Spleen (tissue), 11 donors: ENCODE measurements at regions not wholly inside any gene's neighbourhood (a gene's known extent, or its start where the extent isn't known, plus 50 kb on each side); places are given as distances from the start of the nearest gene placed in this dataset.

ENCODE experiments used
- DNase-seq: peaks from one replicate; pipeline ENCODE4 v3.0.0-alpha.2; 2020
- H3K27ac ChIP-seq, 8 donors: fragments of 200-600 bp; sonication (generic) in 7 of 8; 1 replicate in 4 of 8; 2 replicates in 4 of 8; pipeline versions ENCODE4 v1.5.0 to v1.8.0; 2016 to 2021; ENCODE audit warnings: inconsistent platforms in 4 of 8, mild to moderate bottlenecking in 4 of 8, moderate library complexity in 1 of 8
- H3K27me3 ChIP-seq, 7 donors: fragments of 200-600 bp; sonication (generic) in 6 of 7; replicated peaks in 1 of 7; 1 replicate in 4 of 7; 2 replicates in 3 of 7; pipeline versions ENCODE4 v1.5.0 to v1.8.0; 2016 to 2021; ENCODE audit warnings: inconsistent platforms in 3 of 7, mild to moderate bottlenecking in 1 of 7
- H3K36me3 ChIP-seq, 6 donors: fragments of 200-600 bp; sonication (generic) in 5 of 6; 1 replicate in 4 of 6; 2 replicates in 2 of 6; pipeline versions ENCODE4 v1.5.0 to v1.8.0; 2016 to 2021; ENCODE audit warnings: inconsistent platforms in 2 of 6
- H3K4me1 ChIP-seq, 6 donors: fragments of 200-600 bp; sonication (generic) in 5 of 6; 1 replicate in 3 of 6; 2 replicates in 3 of 6; pipeline versions ENCODE4 v1.5.0 to v1.8.0; 2016 to 2021; ENCODE audit warnings: inconsistent platforms in 3 of 6
- H3K4me3 ChIP-seq, 8 donors: fragments of 200-600 bp; sonication (generic) in 7 of 8; 1 replicate in 4 of 8; 2 replicates in 4 of 8; pipeline versions ENCODE4 v1.5.0 to v1.8.0; 2016 to 2021; ENCODE audit warnings: inconsistent platforms in 4 of 8, mild to moderate bottlenecking in 4 of 8, moderate library complexity in 2 of 8
- H3K9me3 ChIP-seq, 8 donors: fragments of 200-600 bp; sonication (generic) in 7 of 8; 1 replicate in 4 of 8; 2 replicates in 4 of 8; pipeline versions ENCODE4 v1.5.0 to v1.8.0; 2016 to 2021; ENCODE audit warnings: inconsistent platforms in 4 of 8
- CTCF ChIP-seq, 11 experiments: fragments of 200-600 bp in 7 of 11; fragments of 450-650 bp in 4 of 11; sonication (generic) in 4 of 11; IDR thresholded peaks in 8 of 11; conservative IDR thresholded peaks in 3 of 11; 1 replicate in 7 of 11; 2 replicates in 4 of 11; pipeline versions ENCODE4 v1.4.0 to v1.8.0; 2016 to 2021; ENCODE audit warnings: antibody characterized with exemption in 11 of 11, inconsistent platforms in 4 of 11, mild to moderate bottlenecking in 1 of 11
- POLR2A ChIP-seq, 3 donors: fragments of 450-650 bp; IDR thresholded peaks; one replicate each; pipeline ENCODE4 v1.5.1; 2017; ENCODE audit warnings: antibody characterized with exemption in 3 of 3, mild to moderate bottlenecking in 1 of 3
- POLR2AphosphoS5 ChIP-seq, 3 donors: sonication (generic); formaldehyde crosslinking; IDR thresholded peaks; one replicate each; pipeline ENCODE4 v1.5.1; 2017; ENCODE audit warnings: antibody characterized with exemption in 3 of 3
- WGBS, 5 donors: extraction: QIAGEN DNeasy Blood & Tissue Kit in 3 of 5; methylation state at CpG; one replicate each; pipeline versions ENCODE4 v1.1.5 to v1.1.7; 2013 to 2018; 5-methylcytosine and 5-hydroxymethylcytosine counted together
- intact Hi-C: fragments of 100-400 bp; cut with DNase I; formaldehyde crosslinking; loops from one replicate; pipeline ENCODE4 v1.15.0; 2023; ENCODE audit warnings: low total_unique reads
- donor health status: healthy with polysubstance abuse.
- donor health status: DM: no; HTN: no; CAD: no; lungs with moderate emphysema.
- donor health status: DM: no; HTN: no; CAD: no.
- donor health status: Bipolar disorder and iron deficiency.
- donor health status: healthy.
- donor health status: DM: no; HTN: no; CAD: no.
- donor health status: DM: yes; HTN: yes; CAD: no.

DNA sequence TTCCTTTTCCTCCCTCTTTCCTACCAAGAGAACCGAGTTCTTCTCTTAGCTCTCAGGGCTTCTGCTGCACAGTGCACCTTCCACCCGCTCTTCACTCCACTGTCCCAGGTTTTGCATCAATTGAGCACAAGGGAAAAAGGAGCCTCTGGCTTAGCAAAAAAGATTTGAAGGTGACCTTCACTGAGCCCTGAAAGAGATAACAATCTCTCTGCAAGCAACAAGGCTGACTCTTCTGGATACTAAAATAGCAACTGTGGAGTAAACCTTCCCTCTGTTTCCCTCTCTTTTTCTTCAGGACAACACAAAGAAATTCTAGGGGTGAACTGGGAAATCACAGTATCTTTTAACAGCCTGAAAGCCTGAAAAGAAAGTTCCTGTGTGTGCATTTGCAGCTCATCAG lies 354.7 kb upstream of the PODXL start:
- Histone ChIP-seq H3K36me3 (no peaks in the 10 kb centered on the region), H3K4me3 (no peak overlapping the region), H3K27ac (no peak overlapping the region), H3K9me3 (peaks cover 0 to 11% (median 0%) of the 10 kb centered on the region in 8 donors), H3K27me3 (peaks cover 0 to 65% (median 34%) of the 10 kb centered on the region in 7 donors), H3K4me1 (peaks cover 0 to 6% (median 0%) of the 10 kb centered on the region in 6 donors)
- intact Hi-C loops: no loop called here
- no peak for DNase-seq
- WGBS, 5 donors: 72 to 79% (median 75%) methylated on average over 2 of the region's 2 CpGs
- no peak for TF ChIP-seq POLR2A (IDR thresholded peaks at IDR 0.05)
- TF ChIP-seq POLR2AphosphoS5 (IDR thresholded peaks at IDR 0.05): no peak
- TF ChIP-seq CTCF (IDR thresholded peaks at IDR 0.05 in 8 of 11, conservative IDR thresholded peaks at IDR 0.05 in 3 of 11): no peak

- Histone ChIP-seq H3K4me3 (peak overlapping the region in 4 of 8 donors; percentile 3 to 52 (median 21)), H3K27ac (no peak overlapping the region), H3K4me1 (peaks cover 0 to 6% (median 0%) of the 10 kb centered on the region in 6 donors), H3K27me3 (peaks cover 0 to 79% (median 34%) of the 10 kb centered on the region in 7 donors), H3K9me3 (peaks cover 0 to 11% (median under 1%) of the 10 kb centered on the region in 8 donors), H3K36me3 (no peaks in the 10 kb centered on the region)
- whole genome bisulfite sequencing, 5 donors: 16 to 31% (median 22%) methylated on average over 17 to 68 of the region's 68 CpGs
- DNase-seq: no peak
- TF ChIP-seq CTCF (IDR thresholded peaks at IDR 0.05 in 8 of 11, conservative IDR thresholded peaks at IDR 0.05 in 3 of 11): no peak
- no peak for TF ChIP-seq POLR2AphosphoS5 (IDR thresholded peaks at IDR 0.05)
- TF ChIP-seq POLR2A (IDR thresholded peaks at IDR 0.05): no peak
- intact Hi-C loops: no loop called here
These were observed 352.8 kb upstream of the PODXL start for GRCh38 chr7:131909151-131909768.

GRCh38 chr7:131908714-131909113 lies 352.3 kb upstream of the PODXL start:
- DNase-seq: no peak
- Histone ChIP-seq H3K4me1 (peaks cover 0 to 6% (median 0%) of the 10 kb centered on the region in 6 donors), H3K36me3 (no peaks in the 10 kb centered on the region), H3K27ac (no peak overlapping the region), H3K9me3 (peaks cover 0 to 17% (median 4%) of the 10 kb centered on the region in 8 donors), H3K27me3 (peaks cover 0 to 83% (median 34%) of the 10 kb centered on the region in 7 donors), H3K4me3 (no peak overlapping the region)
- WGBS, 5 donors: 69 to 83% (median 79%) methylated on average over 7 of the region's 7 CpGs
- intact Hi-C loops: no loop called here
- TF ChIP-seq CTCF (IDR thresholded peaks at IDR 0.05 in 8 of 11, conservative IDR thresholded peaks at IDR 0.05 in 3 of 11) (no peak), POLR2AphosphoS5 (IDR thresholded peaks at IDR 0.05) (no peak), POLR2A (IDR thresholded peaks at IDR 0.05) (no peak)

GRCh38 chr7:131905471-131905973 lies 349.1 kb upstream of the PODXL start:
- intact Hi-C loops: no loop called here
- Histone ChIP-seq H3K4me3 (no peak overlapping the region), H3K27me3 (peaks cover 0 to 63% (median 21%) of the 10 kb centered on the region in 7 donors), H3K27ac (no peak overlapping the region), H3K4me1 (peaks cover 0 to 6% (median 0%) of the 10 kb centered on the region in 6 donors), H3K9me3 (peaks cover 0 to 36% (median 16%) of the 10 kb centered on the region in 8 donors), H3K36me3 (no peaks in the 10 kb centered on the region)
- no peak for TF ChIP-seq CTCF (IDR thresholded peaks at IDR 0.05 in 8 of 11, conservative IDR thresholded peaks at IDR 0.05 in 3 of 11)
- no peak for TF ChIP-seq POLR2A (IDR thresholded peaks at IDR 0.05)
- no peak for TF ChIP-seq POLR2AphosphoS5 (IDR thresholded peaks at IDR 0.05)
- 30 to 56% (median 42%) methylated on average over 3 of the region's 3 CpGs for WGBS, 5 donors
- no peak for DNase-seq
